ENCODE measurements at regions not wholly inside any gene's neighbourhood (a gene's known extent, or its start where the extent isn't known, plus 50 kb on each side); places are given as distances from the start of the nearest gene placed in this dataset.

GRCh38 chr5:135124128-135124527, 90.1 kb upstream of the PITX1 start:
- TF ChIP-seq ATF3 (IDR thresholded peaks at IDR 0.05): no peak
- TF ChIP-seq HNF4A (conservative IDR thresholded peaks at IDR 0.05): no peak
- no peak for TF ChIP-seq ZBTB33 (IDR thresholded peaks at IDR 0.05)
- TF ChIP-seq TAF1 (conservative IDR thresholded peaks at IDR 0.05): no peak
- TF ChIP-seq FOXA2 (IDR thresholded peaks at IDR 0.05): no peak
- no peak for TF ChIP-seq RXRA (IDR thresholded peaks at IDR 0.05)
- TF ChIP-seq GABPA (IDR thresholded peaks at IDR 0.05 in 1 of 2, conservative IDR thresholded peaks at IDR 0.05 in 1 of 2): no peak
- no peak for TF ChIP-seq YY1 (IDR thresholded peaks at IDR 0.05)
- no peak for TF ChIP-seq NR2F2 (IDR thresholded peaks at IDR 0.05)
- no peak for TF ChIP-seq RAD21 (IDR thresholded peaks at IDR 0.05)
- TF ChIP-seq MAX (IDR thresholded peaks at IDR 0.05): no peak
- no peak for TF ChIP-seq EGR1 (IDR thresholded peaks at IDR 0.05; ENCODE audit: low read depth in 2 of 2)
- no peak for TF ChIP-seq HNF4G (IDR thresholded peaks at IDR 0.05)
- no peak for TF ChIP-seq REST (IDR thresholded peaks at IDR 0.05)
- TF ChIP-seq FOXA1 (IDR thresholded peaks at IDR 0.05): no peak
- no peak for TF ChIP-seq JUND (IDR thresholded peaks at IDR 0.05)
- DNase-seq (ENCODE audit: low spot score): no peak
- Histone ChIP-seq H3K27ac (ENCODE audit: low read depth in 1 of 2, low read length in 2 of 2) (no peak overlapping the region), H3K9ac (ENCODE audit: low read depth in 1 of 2, low read length in 2 of 2) (no peak overlapping the region), H3K4me1 (ENCODE audit: control insufficient read depth in 4 of 4, insufficient read depth in 4 of 4, low read length in 3 of 4) (no peaks in the 10 kb centered on the region), H3K36me3 (ENCODE audit: control insufficient read depth in 4 of 4, insufficient read depth in 3 of 4, low read depth in 1 of 4, low read length in 3 of 4) (no peaks in the 10 kb centered on the region), H3K9me3 (ENCODE audit: control insufficient read depth in 4 of 4, low read length in 3 of 4) (no peaks in the 10 kb centered on the region), H3K27me3 (ENCODE audit: control insufficient read depth in 4 of 4, insufficient read depth in 4 of 4, low read length in 3 of 4) (no peaks in the 10 kb centered on the region), H3K4me3 (ENCODE audit: low read depth in 1 of 3, low read length in 3 of 3) (no peak overlapping the region)
- 64% methylated on average over 4 of the region's 4 CpGs for WGBS

- DNase-seq (ENCODE audit: low spot score): no peak
- H3K36me3 ChIP-seq (ENCODE audit: control insufficient read depth in 4 of 4, insufficient read depth in 3 of 4, low read depth in 1 of 4, low read length in 3 of 4): no peaks in the 10 kb centered on the region
- no peak overlapping the region for H3K9ac ChIP-seq (ENCODE audit: low read depth in 1 of 2, low read length in 2 of 2)
- H3K9me3 ChIP-seq (ENCODE audit: control insufficient read depth in 4 of 4, low read length in 3 of 4): no peaks in the 10 kb centered on the region
- no peak for TF ChIP-seq GABPA (IDR thresholded peaks at IDR 0.05 in 1 of 2, conservative IDR thresholded peaks at IDR 0.05 in 1 of 2)
- TF ChIP-seq TAF1 (conservative IDR thresholded peaks at IDR 0.05): no peak
- TF ChIP-seq FOXA2 (IDR thresholded peaks at IDR 0.05): no peak
- no peak for TF ChIP-seq ATF3 (IDR thresholded peaks at IDR 0.05)
- WGBS: 72% methylated on average over 1 of the region's 1 CpG
- no peaks in the 10 kb centered on the region for H3K4me1 ChIP-seq (ENCODE audit: control insufficient read depth in 4 of 4, insufficient read depth in 4 of 4, low read length in 3 of 4)
- no peak overlapping the region for H3K4me3 ChIP-seq (ENCODE audit: low read depth in 1 of 3, low read length in 3 of 3)
- H3K27ac ChIP-seq (ENCODE audit: low read depth in 1 of 2, low read length in 2 of 2): no peak overlapping the region
- H3K27me3 ChIP-seq (ENCODE audit: control insufficient read depth in 4 of 4, insufficient read depth in 4 of 4, low read length in 3 of 4): no peaks in the 10 kb centered on the region
Measured at GRCh38 chr5:135122797-135123196, 88.8 kb upstream of the PITX1 start.

Data from liver (tissue), 7 donors.